Lower leg skin (tissue), 3 donors: ENCODE measurements at regions not wholly inside any gene's neighbourhood (a gene's known extent, or its start where the extent isn't known, plus 50 kb on each side); places are given as distances from the start of the nearest gene placed in this dataset.
"Not testable (repeated sequence)": the region's sequence is repeated elsewhere in the genome, so short reads cannot be mapped to it uniquely, and the experiment has no call there.

Source experiments
- DNase-seq, 2 donors: peaks; one replicate each; pipeline ENCODE4 v3.0.0-alpha.2; 2019; ENCODE audit warnings: low spot score in 2 of 2
- H3K4me3 ChIP-seq: fragments of 200-600 bp; sonication (generic); 2 replicates; pipeline ENCODE4 v1.5.1; 2017; ENCODE audit warnings: mild to moderate bottlenecking, low read depth; ENCODE audit not compliant: poor library complexity, severe bottlenecking
- WGBS, 2 donors: methylation state at CpG; one replicate each; pipeline ENCODE4 v1.1.5; 2018; 5-methylcytosine and 5-hydroxymethylcytosine counted together
- intact Hi-C: fragments of 100-400 bp; cut with DNase I; formaldehyde crosslinking; loops from one replicate; pipeline ENCODE4 v1.15.0; 2023; ENCODE audit warnings: low total_unique reads

GRCh38 chr5:70510161-70510560, 95.0 kb downstream of the GTF2H2C_2 start:
- intact Hi-C loops, H3K4me3 ChIP-seq, DNase-seq: not testable (repeated sequence)
- no CpG with 5 or more reads among the region's 13 CpGs for WGBS, 2 donors

GRCh38 chr5:70510811-70511210, 95.6 kb downstream of the GTF2H2C_2 start:
- peak in 1 of 2 donors; percentile 20 for DNase-seq
- no CpG with 5 or more reads among the region's 16 CpGs for WGBS, 2 donors
- intact Hi-C loops, H3K4me3 ChIP-seq: not testable (repeated sequence)
